NCI-H2196 (cell line): ENCODE measurements at regions not wholly inside any gene's neighbourhood (a gene's known extent, or its start where the extent isn't known, plus 50 kb on each side); places are given as distances from the start of the nearest gene placed in this dataset.
"Not testable (repeated sequence)": the region's sequence is repeated elsewhere in the genome, so short reads cannot be mapped to it uniquely, and the experiment has no call there.

ENCODE experiments used
- DNase-seq: peaks from one replicate; lab custom pipeline; 2025; ENCODE audit not compliant: unreplicated experiment; lab: John Stamatoyannopoulos, UW

DNA sequence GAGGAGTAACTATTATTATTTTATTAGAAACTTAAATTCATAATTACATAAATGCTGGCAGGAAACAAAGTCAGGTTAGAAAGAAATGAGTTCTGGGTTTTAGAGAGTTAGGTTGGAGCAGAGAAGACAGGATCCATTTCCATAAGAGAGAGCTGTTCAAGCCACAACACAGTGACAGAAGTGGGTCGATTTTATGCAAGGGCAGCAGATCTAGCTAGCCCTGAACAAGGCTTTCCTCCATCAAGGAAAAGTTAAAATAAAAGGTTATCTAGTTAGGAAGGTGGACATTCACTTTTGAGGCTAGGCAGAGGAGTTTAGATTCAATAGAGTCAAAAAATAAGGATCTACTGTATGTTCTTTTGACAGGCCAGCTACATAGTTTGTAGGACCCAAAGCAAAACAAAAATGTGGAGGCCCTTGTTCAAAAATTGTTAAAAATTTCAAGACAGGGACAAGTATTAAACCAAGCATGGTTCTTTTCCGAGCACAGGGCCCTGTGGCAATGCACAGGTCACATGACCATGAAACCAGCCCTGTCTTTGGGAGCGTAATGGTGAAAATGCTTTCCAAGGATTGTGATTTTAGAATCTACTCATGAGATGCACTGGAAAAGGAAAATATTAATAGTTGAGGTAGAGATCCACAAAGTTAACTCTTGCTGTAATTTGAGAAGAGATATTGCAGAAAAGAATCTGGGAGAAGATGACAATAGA lies 91.2 kb upstream of the CREB1 start:
- DNase-seq = no peak

DNA sequence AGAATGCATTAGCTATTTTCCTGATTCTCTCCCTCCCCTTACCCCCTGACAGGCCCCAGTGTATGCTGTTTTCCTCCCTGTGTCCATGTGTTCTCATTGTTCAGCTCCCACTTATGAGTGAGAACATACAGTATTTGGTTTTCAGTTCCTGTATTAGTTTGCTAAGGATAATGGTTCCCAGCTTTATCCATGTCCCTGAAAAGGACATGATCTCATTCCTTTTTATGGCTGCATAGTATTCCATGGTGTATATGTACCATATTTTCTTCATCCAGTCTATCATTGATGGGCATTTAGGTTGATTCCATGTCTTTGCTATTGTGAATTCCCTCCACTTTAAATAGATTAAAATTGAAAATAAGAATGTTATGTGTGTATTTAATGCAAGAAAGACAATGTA lies 89.9 kb upstream of the CREB1 start:
- DNase-seq = not testable (repeated sequence)

DNA sequence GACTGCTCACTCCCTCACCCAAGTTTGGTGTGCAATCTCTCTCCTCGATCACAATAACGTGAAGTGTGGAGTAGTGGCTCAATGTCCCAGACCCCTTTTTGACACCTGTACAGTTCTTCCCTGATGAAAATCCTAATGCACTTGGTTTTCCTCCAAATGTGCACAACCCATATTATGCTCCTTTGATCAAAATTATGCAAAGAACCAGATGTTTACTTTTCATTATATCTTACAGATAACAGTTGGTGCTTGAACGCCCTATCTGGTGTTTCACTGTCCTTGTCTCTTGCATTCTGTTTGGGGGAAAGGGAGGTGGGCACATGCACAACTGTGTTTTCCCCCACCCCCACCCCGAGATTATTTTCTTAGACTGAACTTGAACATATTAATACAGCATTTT lies 85.0 kb upstream of the CREB1 start:
- DNase-seq = no peak

DNA sequence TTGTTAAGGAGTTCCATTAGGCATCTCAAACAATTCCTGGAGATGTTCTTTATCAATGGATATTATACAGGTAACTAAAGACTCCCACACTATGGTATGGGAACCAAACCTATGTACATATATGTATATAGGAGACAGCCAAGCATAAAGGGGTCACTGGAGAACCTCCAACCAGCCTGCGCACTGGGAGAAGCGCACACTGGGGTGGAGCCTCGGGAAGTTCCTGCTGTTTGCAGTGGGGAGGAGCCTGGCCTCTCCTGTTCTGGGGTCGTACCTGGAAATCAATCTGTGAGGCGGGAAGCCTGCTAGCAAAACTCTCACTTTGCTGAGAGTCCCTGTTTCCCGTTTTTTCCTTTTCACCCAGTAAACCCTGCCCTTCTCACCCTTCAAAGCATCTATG lies 83.1 kb upstream of the CREB1 start:
- no peak for DNase-seq

DNA sequence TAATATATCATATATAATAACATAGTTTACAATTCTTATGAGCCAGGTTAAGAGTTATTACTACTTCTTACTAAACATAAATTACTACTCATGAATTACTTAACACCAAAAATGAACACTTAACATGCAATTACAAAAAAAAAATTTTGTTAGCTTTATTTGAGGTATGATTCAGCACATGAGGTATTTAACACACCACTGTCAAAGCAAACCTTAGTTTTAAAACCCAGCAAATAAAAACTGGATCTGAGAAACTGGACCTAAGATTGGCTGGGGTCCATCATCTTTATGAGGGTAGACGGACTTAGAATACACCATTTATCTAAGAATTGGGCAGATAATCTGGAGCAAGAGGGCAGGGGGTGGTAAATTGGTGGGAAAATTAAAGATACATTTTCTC lies 81.8 kb upstream of the CREB1 start:
- DNase-seq = no peak

DNA sequence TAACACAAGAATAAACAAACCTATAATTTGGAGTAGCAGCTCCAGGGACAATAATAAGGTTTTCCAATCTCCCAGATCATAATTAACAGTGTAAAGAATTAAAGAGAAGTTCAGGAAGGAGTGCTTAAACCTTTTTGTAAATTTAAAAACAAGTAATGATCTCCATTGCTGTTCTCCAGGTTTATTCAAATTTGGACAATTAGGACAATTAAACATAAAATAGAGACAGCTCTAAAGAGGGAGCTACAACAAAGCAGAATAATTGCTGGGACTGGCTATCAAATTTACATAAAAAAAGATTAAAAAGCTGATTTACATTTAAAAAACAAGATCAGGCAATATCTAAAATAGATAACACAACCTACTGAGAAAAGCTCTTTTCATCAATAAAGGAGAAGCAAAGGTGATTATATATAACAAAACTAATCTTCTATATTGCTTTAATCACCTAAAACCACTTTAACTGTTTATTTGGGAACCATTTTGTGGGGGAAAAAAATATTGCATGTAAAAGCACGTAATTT lies 80.1 kb upstream of the CREB1 start:
- no peak for DNase-seq

DNA sequence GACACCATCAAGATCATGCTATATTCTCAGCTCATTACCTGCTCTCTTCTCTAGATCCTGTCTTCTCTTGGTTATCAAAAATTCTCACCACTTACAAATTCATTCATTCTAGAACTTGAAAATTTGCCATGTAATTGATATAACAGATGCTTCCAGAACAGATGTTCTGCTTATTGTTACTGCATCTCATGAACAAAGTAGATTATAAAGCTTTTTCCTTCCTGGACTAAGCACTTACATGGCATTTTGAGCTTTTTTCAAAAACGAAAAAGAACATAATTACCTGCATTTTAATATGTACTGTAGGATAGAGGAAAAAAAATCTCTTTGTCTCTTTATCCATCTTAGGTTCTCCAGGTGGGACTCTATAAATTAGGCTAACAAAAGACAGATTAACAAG lies 79.6 kb upstream of the CREB1 start:
- no peak for DNase-seq

DNA sequence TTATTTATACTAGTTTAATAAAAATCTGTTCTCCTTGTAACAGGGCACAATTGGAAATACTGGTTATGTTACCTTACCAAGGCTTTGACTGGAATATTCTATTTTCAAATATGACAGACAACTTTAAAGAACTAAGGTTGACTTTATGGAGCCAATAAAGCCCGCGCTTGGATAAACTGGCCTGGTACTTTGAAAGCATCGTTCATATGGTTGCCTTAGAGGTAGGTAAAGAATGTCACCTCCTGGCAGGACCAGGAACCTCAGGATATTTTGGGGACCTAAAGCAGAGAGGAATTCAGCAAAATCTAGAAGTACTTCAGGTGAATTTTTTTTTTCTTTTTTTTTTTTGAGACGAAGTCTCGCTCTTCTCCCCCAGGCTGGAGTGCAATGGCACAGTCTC lies 71.2 kb upstream of the CREB1 start:
- DNase-seq = no peak

DNA sequence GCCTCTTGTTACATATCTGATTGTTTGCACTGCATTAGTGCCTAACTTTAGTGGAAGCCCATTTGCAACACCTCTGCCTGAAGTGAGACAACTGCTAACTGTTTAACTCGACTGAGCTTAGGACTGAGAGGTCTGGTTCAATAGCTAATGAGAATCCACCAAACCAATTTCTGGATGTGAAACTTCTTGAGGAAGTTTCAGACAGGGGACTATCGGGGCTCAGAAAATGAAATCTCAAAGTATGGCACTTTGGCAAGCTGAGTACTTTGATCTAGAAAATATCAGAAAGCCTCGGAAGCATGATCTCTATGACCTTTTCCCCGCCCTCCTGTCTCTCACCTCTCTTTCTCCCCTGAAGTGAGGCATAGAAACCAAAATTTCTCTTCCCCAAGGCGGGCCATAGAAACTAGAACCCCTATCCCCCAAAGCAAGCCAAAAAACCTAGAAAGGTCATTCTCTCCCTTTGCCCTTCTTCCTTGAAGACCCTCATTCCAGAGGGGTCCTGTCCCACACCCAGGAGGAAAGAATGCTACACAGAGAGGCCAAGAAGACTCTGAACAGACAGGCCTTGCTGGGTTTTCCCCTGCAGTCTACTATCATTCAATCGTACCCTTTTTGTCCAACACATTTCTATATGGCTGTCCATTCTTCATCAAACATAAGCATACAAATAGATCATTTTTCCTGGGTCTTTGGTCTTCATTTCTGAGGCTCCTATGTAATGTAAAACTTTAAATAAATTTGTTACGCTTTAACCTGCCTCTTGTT lies 69.6 kb upstream of the CREB1 start:
- no peak for DNase-seq

DNA sequence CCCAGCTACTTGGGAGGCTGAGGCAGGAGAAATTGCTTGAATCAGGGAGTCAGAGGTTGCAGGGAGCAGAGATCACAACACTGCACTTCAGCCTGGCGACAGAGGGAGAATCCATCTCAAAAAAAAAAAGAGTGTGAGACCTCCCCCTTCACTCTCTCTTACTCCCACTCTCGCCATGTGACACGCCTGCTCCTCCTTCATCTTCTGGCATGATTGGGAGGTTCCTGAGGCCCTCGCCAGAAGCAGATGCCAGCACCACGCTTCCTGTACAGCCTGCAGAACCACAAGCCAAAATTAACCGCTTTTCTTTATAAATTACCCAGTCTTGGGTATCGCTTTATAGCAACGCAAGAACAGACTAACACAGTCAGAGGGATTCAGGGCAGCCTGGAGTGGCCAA lies 66.3 kb upstream of the CREB1 start:
- no peak for DNase-seq

DNA sequence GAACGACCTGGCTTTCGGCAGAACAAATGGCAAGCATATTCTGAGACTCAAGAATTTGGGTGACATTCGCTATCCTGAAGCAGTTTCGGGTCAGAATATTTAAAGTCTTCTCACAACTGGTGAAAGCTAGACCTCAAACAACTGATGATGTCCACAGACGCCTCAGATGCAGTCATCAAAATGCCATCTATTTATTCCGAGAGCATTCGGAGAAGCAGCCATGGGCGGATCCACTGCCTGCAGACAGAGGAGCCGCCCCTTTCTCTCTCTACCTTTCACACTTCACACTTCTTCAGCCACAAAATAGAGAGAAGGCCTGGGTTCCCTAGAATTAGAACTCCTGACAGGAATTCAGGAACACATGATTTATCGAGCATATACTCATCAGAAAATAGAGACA lies 65.8 kb upstream of the CREB1 start:
- no peak for DNase-seq

DNA sequence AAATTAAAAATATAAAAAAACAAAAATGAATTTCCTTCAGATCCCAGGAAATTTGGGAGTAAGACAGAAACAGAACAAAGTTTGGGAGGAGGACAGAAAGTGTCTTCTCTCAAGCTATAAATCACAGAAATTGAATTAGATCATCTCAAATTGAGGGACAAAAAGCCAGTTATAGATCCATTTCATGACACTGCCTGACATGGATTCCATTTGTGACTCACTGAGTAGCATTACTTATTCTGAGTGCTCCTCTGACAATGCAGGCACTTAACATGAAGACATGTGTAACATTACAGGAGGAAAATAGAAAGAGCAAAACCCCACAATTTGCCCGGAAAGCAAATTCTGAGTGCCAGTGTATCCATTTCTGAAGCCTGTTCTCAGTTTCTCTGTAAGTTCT lies 63.9 kb upstream of the CREB1 start:
- no peak for DNase-seq

DNA sequence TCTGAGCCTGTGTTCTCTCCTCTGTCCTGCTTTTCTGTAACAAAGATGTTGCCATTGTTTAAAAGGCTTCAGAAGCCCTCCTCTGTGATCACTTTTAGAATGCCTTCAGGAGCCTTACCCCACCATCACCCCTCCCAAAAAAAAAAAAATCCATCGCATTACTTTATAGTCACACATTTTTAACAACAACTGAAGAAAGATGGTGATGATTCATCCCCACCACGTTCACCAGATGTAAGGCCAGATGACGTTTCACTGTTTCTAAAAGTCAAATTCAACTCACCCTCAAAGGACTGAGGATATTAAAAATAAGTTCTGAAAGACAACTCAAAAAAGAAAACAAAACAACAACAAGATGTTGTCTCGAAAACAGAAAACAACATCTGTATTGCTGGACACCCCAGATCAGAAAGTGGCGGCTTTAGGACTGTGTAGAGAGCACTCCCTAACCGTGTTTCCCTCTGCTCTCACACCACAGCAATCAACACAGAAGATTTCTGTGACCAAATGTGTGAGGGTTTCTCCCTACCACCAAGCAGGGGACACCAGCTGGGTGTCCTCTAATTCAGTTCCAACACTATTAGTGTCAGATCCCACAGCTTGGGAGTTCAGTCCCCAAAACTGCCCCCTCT lies 61.9 kb upstream of the CREB1 start:
- DNase-seq = no peak

DNA sequence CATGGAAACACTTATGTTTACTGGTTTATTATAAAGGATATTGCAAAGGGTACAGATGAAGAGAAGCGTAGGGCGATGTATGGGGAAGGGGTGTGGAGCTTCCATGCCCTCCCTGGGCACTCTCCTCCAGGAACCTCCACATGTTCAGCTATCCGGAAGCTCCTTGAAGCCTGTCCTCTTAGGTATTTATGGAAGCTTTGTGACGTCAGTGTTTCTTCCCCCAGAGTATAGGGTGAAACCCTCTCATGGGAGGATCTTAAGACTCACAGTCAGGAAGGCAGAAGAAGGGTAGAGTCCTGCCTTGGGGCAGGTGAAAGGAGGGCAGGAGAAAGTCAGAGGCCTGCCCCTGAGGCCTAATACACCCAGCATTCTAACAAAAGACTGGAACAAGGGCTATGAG lies 61.3 kb upstream of the CREB1 start:
- DNase-seq = no peak

DNA sequence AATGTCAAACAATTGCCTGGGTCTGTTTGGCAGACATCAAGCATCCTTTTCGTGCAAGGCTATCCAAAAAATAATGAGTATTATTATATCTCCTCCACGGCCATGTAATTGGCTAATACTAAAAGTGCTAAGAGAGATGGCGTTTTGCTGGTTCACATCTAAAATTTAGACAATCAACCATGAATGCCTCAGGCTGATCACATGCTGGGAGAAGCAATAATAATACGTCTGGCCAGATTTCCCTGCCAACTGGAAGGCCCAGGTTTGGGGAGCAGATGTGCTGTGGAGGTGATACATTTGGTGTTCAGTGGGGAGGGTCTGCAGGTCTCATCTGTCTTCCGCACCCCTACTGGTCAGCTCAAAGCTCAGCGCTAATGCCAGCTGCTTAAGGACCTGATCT lies 60.3 kb upstream of the CREB1 start:
- no peak for DNase-seq

DNA sequence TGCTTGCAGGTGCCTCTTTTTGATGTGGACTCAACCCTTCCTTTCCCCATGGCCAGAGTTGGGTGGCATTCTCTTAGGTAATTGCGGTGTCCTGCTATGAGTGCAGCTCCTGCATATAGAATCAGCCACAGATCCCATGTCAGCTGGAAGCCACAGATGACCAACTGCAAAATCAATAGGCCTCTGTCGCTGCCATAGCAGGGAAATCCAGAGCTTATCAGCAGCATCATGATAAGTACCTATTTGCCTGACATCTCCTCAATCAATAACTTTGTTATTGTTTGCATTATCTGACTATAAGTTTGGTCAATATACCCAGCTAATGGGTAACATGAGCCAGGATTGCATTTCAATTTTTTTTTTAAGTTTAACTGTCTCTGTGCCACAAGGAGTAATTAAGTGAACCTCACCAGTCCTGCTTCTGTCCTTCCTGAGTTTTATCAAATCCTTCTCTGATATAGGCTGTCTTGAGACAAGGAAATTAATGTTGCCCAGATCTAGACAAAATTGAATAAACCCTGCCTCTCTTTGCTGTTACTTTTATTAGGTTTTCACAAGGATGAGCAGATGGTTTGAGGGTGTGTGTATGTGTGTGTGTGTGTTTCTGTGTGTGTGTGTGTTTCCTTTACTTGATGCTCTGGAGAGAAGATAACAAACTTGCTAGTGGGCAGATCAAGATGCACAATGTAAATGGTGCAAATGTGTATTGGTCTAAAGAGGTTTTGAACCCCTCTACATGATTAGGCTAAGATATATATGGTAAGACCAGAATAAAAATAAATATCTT lies 59.6 kb upstream of the CREB1 start:
- no peak for DNase-seq

DNA sequence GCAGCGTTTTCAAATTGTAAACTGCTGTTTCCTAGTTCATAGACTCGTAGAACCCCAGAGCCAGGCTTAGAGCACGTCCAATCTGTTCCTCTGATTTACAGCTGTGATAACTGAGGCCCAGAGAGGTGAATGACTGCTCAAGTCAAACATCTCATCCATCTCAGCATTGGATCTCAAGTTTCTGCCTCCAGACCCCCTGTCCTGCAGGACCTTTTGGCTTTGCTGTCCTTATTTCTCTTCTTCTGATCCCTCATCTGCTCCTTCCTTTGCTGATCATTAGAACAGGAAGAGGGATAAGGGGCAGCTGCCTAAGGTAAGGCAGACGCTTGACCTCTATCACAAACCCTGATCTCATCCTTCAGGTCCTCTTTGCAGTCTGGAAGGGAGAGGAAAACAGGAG lies 58.5 kb upstream of the CREB1 start:
- DNase-seq = no peak

DNA sequence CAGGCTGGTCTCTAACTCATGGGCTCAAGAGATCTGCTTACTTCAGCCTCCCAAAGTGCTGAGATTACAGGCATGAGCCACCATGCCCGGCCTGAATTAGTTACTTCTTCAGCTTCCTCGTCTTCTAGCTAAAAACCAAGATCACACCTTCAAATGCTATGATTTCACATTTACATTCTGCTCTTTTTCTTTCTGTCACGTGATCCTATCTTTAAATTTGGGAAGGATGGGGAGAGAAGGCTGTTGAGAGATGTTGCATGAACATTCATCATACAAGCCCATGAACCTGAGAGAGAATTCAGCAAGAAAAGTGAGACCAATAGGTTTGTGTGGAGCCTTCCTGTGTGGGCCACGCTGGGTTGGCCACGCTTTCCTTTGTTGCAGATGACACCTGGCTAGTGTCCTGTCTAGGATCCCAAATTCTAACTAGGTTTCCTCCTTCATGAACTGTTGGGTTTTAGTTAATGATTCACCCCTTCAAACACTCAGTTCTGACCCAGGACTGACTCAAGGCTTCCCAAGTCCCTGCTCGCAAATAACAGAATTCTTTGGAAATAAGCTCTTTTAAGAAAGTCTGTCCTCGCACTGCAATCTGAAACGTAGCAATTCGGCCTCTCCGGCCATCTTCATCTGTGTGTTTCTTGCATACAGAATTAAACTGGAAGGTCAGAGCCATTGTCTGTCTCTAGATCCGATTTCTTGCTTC lies 57.3 kb upstream of the CREB1 start:
- no peak for DNase-seq

DNA sequence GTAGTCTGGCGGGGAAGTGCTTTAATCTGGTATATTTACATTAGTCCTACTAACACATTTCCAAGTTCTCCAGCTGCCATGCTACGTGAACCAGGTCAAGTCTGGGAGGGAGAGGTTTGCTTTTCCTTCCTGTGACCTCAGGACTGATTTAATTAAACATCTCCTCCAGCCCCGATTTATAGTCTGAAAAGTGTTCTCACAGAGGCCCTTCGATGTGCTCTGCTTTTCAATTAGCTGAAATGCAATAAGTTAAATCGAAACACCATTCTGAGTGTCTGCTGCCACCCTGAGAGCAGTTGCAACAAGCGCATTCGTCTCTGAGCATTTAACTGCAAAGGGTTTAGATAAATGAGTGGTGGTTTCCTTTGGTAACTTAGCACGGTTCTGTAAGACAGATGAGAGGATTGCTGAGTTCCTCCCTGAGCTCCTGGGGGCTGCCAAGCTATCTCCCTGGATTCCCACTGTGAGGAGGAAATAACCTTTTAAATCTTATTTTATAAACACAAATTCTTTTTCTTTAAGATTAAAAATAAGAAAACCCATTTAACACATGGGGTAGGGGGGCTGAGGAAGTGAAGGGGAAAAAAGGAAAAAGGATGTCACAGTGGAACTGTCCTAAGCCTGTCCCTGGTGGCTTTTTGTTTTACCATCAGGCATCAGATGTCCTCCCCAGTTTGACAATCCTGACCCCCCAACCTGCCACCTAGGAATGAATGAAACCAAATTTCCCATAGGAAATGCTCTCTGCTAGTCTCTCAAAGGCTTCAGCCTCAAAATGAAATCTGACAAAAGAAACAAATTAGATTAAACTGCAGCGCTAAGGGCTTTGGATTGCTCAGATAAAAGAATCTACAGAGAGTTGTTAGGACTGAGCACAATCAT lies 56.5 kb upstream of the CREB1 start:
- DNase-seq = peak; percentile 83

DNA sequence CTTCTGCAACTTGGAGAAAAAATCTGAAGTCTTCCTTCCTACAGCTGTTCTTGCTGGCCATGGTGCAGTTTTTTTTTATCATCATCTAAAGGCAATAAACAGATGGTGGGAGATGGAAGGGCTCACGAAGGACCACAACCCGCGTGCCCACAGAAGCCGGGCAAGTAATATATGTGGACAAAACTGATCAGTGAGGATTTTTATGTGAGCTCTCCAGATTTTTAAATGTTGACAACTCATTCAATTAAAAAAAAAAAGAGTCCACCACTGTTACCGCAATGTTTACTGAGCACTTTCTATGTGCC lies 55.9 kb upstream of the CREB1 start:
- no peak for DNase-seq
